HG02970 (cell line): ENCODE measurements at regions not wholly inside any gene's neighbourhood (a gene's known extent, or its start where the extent isn't known, plus 50 kb on each side); places are given as distances from the start of the nearest gene placed in this dataset.

ENCODE experiments used
- ATAC-seq: cut with Tn5 transposase; IDR thresholded peaks from one replicate; pipeline ENCODE4 v1.9.1; 2021; ENCODE audit warnings: mild to moderate bottlenecking, moderate library complexity, moderate number of reproducible peaks; ENCODE audit not compliant: unreplicated experiment, low FRiP score

DNA sequence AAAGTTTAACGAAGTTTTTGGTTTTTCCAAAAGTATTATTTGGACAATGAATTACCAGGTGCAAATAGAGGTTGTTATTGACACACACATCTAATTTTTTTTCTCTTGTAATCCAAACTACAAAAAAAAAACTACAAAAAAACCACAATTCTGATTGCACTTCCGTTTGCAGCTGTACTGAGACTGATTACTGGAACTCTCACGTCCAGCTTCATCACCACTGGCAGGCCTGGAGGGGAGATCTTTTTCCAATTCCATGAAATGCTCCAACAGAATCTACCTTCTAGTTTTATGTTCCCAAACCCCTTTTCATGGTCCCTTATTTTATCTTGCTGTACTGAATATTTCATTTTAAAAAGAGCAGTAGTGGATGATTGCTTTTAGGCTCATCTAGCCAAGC is 1118.3 kb downstream of the C4orf33 start:
- ATAC-seq: no peak

DNA sequence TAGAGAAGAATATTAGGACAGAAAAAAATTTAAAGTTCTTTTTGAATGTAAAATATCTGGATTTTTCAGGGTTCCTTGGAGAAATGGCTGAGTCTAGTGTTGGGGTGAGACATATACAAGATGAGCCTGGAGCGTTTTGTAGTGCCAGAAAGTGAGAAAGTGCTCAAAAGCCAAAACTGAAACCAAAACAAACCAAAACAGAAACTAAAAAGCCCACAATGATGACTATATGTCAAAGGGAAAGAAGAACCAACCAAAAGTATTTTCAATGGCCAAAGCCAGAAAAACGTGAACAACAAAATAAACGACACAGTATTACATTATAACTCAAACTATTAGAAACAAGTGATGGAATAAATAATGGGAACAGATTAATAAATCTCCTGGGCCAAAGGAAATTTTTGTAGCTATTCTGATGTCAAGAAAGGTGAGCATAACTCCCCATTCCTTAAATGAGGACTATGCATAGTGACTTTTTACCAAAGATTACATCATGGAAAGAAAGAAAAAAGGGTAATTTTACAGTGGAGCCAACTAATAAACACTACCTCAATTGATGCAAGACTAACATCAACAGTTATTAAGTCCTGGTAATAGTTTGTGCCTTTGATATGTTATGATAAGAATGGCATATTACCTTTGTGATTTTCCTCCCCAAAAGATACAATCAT is 1137.6 kb downstream of the C4orf33 start:
- ATAC-seq: peak; percentile 98

DNA sequence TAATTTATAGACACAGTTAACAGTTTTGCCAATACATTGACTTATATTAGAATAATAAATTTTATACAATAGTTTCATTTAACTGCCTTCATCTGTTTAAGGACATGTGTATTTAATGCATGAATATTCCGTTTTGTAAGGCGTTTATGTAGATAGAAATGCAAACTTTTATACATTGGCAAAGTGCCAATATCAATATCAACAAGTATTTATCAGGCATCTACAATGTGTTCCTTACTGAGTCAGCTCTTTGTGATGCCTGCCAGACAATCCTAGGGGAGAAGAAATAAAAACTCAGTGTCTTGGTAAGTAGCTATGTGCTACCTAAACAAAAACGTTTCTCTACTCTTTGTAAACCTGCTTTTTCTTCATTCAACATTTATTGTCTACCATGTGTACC is 1142.2 kb downstream of the C4orf33 start:
- ATAC-seq: no peak

DNA sequence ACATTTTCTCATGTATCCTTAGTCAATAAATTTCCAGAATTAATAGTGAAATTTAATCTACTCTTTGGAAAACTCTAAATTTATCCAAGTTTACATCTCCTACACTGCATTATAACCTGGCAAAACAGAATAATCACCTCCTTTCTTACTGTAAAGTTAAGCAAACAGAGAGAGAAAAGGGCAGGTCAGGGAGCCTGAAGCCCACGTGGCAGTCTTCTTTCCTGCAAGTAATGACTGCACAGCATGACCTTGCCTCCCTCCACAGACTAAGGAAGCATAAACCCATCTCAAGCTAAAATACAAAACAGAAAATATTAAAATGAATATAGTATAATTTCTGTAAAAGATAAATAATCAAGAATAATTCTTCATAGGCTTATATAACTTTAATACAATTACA is 1153.0 kb downstream of the C4orf33 start:
- no peak for ATAC-seq

DNA sequence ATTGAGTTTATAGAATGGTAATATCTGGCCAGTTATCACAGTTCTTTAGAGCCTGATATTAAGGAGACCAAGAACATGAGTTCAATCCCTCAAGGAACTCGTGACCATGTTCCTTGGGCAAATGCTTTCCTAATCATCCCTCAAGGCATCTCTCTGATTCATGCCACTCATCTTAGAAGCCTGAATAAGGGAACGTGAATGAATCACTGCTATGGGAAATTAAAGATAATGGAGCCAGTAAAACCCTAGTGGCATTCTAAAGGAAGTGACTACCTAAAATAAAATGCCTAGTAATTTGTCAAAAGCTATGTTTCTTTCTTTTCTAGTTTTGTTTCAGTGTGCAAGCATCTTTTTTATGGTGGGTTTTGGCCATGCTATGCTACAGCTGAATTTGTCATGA is 1161.3 kb downstream of the C4orf33 start:
- ATAC-seq: no peak

DNA sequence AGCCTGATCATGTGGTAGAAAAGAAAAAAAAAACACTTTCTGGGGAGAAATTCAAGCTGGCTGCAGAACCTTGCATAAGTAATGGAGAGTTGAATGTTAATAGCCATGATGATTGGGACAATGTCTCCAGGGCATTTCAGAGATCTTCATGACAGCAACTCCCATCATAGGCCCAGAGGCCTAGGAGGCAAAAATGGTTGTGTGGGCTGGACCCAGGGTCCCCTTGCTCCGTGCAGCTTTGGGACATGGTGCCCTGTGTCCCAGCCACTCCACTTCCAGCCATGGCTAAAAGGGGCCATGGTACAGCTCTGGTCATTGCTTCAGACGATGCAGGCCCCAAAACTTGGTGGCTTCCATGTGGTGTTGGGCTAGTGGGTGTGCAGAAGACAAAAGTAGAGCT is 1170.9 kb downstream of the C4orf33 start:
- ATAC-seq: no peak

DNA sequence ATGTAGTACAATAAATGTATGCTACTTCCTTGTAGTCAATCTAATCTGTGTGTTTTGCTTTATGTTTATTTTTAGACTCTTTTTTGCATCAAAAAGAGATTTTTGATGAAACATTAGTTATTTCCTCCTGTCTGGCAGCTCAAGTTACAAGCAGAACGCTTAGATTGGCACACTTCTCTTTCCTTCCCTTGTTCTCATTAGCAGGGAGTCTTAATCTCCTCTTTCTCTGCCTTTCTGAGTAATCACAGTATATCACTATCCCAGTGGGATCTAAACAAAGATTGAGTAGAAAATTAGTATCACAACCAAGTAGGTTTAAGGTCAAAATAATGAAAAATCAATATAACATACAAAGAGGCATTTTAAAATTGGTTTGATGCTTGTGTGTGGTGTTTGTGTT is 1192.6 kb downstream of the C4orf33 start:
- no peak for ATAC-seq

DNA sequence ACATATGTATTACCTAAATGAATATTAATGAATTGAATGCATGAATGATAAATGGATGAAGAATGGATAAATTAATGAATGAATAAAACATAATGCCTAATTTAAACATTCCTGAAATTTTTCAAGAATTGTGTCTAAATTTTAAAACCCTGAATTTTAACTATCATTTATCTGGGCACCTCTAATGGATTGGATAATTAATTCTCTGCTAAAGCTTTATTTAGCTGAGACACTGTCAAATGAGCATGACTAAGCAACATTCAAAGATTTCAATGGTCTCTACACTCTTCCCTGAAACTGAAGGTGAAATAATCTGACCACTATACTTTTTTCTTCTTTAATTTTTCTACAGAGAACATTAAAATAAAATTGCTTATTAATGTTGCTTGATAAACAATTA is 1197.7 kb downstream of the C4orf33 start:
- ATAC-seq: no peak

DNA sequence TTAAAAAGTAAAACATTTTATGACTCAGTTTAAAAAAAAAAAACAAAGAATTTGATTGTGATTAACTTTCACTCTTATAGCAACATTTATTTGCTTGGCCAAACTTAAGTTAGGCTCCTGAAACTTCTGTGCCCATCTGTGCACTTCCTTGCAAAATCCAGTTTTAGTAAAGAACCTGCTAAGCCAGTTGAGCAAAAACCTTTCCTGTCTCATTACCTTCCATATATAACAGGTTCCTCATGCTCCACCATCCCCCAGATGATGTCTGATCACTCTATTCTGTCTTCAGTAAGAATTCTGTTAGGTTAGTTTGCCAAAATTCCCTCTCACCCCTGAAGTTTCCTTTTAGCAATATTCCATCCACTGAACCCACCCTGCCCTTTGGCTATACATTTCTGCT is 1200.5 kb downstream of the C4orf33 start:
- ATAC-seq: no peak

DNA sequence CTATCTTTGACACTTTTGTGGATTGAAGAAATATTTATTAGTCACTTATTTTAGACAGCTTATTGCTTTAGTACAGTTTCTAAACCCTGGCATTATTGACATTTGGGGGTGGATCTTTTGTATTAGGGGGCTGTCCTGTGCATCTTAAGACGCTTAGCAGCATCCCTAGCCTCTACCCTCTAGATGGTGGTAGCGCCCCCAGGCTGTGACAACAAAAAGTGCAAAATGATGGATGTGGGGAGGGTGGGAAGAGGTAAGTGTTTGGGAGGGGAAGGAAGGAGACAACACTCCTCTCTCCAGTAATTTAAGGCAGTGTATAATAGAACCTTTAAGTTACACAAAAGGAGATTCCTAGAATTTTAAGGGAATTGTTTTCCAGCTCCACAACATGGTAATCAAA is 1210.6 kb downstream of the C4orf33 start:
- no peak for ATAC-seq

DNA sequence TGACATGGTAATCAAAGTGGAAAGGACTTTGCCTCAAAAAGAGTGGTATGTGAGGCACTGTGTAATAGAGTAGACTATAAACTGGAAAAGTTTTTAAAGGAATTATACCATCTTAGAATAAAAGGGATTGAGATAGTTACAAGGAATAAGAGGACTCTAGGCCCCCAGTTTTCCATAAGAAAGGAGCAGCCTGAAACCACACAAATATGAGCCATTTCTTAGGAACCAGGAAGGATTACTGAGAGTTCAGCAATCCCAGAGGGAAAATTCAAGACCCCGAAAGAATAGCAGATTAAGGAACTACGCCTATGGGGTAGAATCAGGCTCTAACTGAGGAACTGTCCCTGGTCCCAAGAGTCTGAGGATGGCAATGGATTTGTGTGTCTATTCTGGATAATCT is 1213.3 kb downstream of the C4orf33 start:
- no peak for ATAC-seq

DNA sequence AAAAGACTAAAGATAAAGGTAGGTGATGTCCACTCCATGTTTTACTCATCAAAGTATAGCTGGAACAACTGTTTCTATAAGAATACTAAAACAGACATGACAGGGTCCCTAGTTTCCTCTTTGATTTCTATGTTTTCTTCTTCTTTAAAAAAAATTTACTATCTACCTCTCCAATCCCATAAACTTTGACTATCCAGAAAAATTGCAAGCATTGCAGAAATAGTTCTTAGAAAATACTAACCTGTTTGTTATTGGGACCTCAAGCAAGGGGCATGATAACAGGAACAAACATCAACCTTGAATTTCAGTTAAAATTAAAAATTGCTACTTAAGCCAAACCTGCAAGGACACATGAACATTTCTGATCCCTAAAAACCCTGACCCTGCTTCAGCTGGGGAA is 1226.5 kb downstream of the C4orf33 start:
- no peak for ATAC-seq

DNA sequence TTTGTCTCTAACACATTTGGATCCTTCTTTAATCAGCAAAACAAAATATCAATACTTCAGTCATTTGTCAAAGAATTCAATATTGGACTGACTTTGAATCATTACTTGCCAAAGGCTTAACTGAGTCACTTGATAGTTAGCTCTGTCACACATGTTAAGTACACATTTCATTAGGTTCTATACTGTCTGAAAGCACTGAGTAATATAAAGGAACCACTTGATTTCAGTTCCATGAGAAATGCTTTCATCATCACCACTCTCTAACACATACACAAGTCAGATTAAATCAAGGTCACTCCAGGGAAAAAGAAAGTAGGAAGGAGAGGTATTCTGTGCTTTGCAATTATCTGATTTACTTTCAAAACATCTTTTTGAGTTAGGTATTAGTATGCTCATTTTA is 1233.1 kb downstream of the C4orf33 start:
- no peak for ATAC-seq

DNA sequence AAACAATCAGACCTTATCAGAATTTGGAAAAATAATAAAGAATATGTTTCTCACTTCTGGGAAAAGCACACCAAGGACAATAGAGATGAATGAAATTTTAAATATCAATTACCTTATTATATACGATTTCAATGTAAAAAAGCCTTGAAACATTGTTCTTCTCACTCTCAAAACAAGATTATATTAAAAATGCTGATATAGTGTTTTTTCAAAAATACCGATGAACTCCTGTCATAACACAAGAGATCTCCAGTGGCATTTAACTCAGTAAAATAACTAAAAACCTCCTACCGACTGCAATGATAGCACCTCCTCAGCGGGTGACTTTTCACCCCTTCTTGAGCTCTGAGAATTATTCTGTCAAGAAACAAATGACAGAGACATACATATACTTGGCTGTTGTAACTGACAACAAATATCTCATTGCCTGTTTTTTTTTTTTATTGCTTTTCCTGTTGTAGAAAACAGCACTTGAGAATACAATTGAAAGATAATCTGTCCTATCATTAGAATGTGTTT is 1237.3 kb downstream of the C4orf33 start:
- no peak for ATAC-seq

DNA sequence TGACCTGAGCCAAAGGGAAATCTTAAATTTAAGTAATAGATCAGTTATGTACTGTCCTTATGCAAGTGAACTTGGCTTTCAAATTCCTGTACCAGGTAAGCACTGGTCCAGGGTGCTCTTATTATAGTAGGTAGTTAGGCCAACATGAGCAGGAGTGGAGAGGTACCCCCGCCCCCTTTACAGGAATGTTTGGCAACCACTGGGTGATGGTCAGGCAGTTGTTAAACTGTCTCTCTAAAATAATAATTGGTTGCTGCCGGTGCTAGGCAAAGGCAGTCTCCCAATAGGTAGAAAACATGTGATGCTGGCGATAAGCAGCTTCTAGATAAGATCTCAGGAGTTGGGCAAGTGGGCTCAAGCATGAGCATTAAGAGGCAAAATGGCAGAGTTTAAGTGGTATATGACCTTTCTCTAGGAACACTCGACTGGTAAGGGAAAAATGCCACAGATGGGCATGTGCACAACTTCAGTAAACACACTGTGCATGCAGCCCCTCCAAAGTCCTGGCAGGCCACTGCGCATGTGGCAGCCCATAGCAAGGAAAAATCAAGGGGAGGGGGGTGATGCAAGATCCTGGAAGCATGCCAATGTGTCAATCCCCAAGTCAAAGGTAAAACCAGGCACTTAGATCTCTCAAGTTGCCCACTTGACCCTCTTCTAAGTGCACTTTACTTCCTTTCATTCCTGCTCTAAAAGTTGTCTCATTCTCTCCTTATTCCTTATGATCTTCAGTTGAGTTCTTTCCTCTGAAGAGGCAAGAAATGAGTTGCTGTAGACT is 1239.7 kb downstream of the C4orf33 start:
- no peak for ATAC-seq

DNA sequence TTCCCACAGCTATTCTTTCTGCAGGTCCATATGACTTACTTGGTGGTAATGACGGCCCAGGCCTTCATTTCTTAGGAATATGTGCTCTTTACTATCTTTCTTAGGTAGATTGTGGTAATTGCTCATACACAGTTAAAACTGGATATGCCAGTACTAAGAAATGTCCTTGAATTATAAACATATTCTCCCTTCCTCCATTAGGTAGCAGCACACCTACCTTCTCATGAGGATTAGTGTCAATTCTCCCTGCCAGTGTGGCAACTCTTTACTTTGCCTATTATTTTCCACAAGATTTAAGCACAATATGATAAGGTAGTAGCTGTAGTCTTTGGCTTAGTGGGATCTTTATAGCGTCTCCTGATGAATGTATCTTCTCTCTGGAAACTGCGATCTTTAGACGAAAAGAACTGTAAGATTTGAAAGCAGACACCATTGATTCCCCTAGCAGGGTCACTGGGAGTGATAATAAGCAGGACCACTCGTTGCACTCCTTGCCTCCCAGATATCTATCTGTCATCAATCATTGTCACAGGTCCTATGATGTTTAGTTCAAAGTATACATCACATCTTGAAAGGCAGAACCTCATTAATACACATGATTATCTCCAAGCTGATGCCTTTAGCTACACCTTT is 1240.7 kb downstream of the C4orf33 start:
- ATAC-seq: peak; percentile 90

DNA sequence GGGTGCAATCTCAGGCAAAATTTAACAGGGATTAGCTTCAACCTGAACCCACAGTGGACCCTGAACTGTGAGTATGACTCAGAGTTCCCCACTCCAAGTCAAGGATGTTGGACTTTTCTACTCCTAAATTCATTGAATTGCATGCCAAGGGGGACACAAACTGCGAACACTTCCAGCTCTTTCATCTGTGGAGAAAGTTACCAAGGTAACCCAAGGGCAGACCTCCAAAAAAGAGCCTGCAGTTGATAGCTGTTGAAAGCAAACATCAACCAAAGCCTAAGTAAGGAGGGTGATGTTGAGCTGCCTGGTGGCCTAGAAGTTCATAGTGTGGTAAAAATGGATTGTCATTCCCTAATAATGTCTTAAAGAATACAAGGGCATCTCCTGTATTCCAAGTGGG is 1242.9 kb downstream of the C4orf33 start:
- ATAC-seq: no peak

DNA sequence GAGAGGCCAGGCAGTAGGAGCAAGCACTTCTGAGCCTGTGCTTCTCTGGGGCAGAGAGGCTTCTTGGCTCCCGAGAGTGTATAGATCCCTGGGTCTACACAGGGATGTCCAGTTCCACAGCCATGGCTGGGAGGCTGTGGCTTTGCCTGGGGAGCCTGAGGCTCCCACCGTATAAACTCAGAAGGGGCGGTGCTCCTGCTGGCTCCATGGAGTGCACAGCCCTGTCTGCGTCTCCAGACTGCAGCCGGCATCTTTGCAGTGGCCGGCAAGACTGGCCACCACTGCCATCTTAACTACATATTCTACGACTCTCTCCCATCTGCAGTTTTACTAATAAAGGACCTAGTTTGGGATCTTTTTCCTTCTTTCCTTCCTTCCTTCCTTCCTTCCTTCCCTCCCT is 1253.8 kb downstream of the C4orf33 start:
- ATAC-seq: no peak

DNA sequence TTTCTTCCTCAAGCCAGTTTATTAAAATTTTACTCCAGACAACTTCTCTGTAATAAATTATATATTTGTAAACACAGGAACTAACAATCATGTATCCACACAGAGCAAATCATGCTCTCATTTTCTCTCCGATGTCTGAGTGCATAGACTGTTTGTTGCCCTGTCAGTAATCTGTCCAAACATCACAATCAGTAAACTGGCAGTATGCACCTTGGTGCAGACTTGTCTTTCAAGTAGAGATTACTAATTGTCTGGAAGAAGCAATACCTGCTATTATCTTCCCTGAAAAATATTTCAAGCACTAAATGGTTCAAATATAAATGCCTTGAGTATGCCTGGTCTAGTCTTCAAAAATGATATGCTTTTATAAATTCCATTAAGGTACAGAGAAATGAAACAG is 1260.9 kb downstream of the C4orf33 start:
- ATAC-seq: no peak

DNA sequence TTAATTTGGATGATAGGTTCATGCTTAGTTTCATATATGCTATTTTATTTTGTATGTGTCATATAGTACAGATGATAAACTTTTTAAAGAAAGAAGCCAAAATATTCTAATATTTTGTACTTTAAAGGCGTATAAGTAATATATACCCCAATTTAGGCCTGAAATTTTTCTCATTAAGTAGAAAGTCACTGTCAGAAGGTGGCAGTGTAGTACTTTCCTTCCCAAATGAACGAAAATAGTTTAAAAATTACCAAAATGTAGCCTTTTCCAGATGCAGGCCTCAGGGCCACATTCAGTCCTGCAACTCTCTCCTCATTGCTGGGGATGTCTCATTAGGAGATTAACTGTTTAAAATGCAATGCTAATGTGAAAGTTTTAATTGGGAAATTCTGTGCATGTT is 1263.6 kb downstream of the C4orf33 start:
- ATAC-seq: no peak

DNA sequence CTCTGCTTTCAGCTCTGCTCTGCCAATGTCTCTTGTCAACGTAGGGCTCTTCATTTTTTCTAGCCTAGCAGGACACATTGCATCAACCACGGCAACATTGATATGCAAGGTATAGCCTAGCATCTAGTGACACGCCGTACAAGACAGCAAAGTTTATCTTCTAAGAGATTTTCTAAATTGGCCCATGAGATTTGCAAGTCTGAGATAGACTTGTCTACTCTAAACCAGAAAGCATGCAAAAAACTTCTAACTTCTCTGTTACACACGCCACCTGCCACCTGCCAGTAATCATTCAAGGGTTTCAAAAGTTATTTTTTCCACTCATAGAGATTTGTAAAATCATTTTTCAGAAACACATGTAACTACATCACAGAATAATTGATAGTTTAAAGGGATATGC is 1265.7 kb downstream of the C4orf33 start:
- ATAC-seq: no peak

DNA sequence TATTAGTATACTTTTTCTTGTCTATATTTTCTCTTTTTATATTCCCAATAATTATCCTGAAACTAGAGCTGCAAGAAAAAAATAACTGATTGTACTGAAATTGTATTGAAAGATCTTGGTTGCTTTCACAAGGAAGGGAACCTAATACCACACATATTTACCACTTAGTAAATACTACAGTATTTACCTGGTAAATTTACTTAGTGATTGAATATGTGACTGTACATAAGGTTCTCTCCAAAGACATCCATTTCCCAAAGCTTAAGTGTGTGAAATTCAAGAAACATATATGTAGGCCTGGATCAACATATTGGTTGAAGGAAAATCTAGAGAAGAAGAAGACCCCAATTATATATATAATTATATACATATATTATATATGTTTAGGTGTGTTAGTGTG is 1272.7 kb downstream of the C4orf33 start:
- no peak for ATAC-seq
